IPS-18a (cell line): ENCODE measurements at regions not wholly inside any gene's neighbourhood (a gene's known extent, or its start where the extent isn't known, plus 50 kb on each side); places are given as distances from the start of the nearest gene placed in this dataset.
"Not testable (repeated sequence)": the region's sequence is repeated elsewhere in the genome, so short reads cannot be mapped to it uniquely, and the experiment has no call there.

ENCODE experiments used
- H3K27ac ChIP-seq: one replicate; pipeline ENCODE4 v1.5.1; 2013; ENCODE audit warnings: low read length
- H3K27me3 ChIP-seq: one replicate; pipeline ENCODE4 v1.6.1; 2013; ENCODE audit warnings: mild to moderate bottlenecking, low read length; ENCODE audit not compliant: control insufficient read depth, insufficient read depth
- H3K36me3 ChIP-seq: one replicate; pipeline ENCODE4 v1.6.1; 2013; ENCODE audit warnings: low read depth, low read length; ENCODE audit not compliant: control insufficient read depth
- H3K4me1 ChIP-seq: one replicate; pipeline ENCODE4 v1.6.1; 2013; ENCODE audit warnings: low read depth, low read length; ENCODE audit not compliant: control insufficient read depth
- H3K4me3 ChIP-seq: one replicate; pipeline ENCODE4 v1.5.1; 2013; ENCODE audit warnings: low read length
- H3K9ac ChIP-seq: one replicate; pipeline ENCODE4 v1.6.1; 2013; ENCODE audit warnings: mild to moderate bottlenecking, low read length, moderate library complexity
- H3K9me3 ChIP-seq: one replicate; pipeline ENCODE4 v1.6.1; 2013; ENCODE audit warnings: low read depth, low read length; ENCODE audit not compliant: control insufficient read depth

- Histone ChIP-seq H3K9ac (no peak overlapping the region), H3K27ac (no peak overlapping the region), H3K4me3 (no peak overlapping the region), H3K4me1 (no peaks in the 10 kb centered on the region), H3K27me3 (no peaks in the 10 kb centered on the region), H3K9me3 (no peaks in the 10 kb centered on the region), H3K36me3 (no peaks in the 10 kb centered on the region)
Measured at GRCh38 chr22:48821727-48822126, 1005.9 kb downstream of the BRD1 start.

GRCh38 chr22:48821346-48821690, 1006.4 kb downstream of the BRD1 start:
- no peak overlapping the region for H3K27ac ChIP-seq
- H3K4me1 ChIP-seq: no peaks in the 10 kb centered on the region
- H3K9me3 ChIP-seq: no peaks in the 10 kb centered on the region
- H3K36me3 ChIP-seq: no peaks in the 10 kb centered on the region
- H3K4me3 ChIP-seq: no peak overlapping the region
- H3K9ac ChIP-seq: no peak overlapping the region
- H3K27me3 ChIP-seq: no peaks in the 10 kb centered on the region

- Histone ChIP-seq H3K9ac (no peak overlapping the region), H3K4me1 (no peaks in the 10 kb centered on the region), H3K9me3 (no peaks in the 10 kb centered on the region)
Measured at GRCh38 chr22:48820481-48821345, 1007.0 kb downstream of the BRD1 start.

GRCh38 chr22:48819961-48820360, 1007.7 kb downstream of the BRD1 start:
- no peaks in the 10 kb centered on the region for H3K36me3 ChIP-seq
- no peaks in the 10 kb centered on the region for H3K4me1 ChIP-seq
- no peaks in the 10 kb centered on the region for H3K27me3 ChIP-seq
- no peak overlapping the region for H3K27ac ChIP-seq
- H3K4me3 ChIP-seq: no peak overlapping the region
- H3K9ac ChIP-seq: no peak overlapping the region
- H3K9me3 ChIP-seq: no peaks in the 10 kb centered on the region

More at GRCh38 chr22:48820481-48821345, 1007.0 kb downstream of the BRD1 start:
- no peak overlapping the region for H3K4me3 ChIP-seq
- H3K27ac ChIP-seq: no peak overlapping the region
- H3K36me3 ChIP-seq: no peaks in the 10 kb centered on the region
- no peaks in the 10 kb centered on the region for H3K27me3 ChIP-seq

GRCh38 chr22:48819232-48819631, 1008.4 kb downstream of the BRD1 start:
- no peaks in the 10 kb centered on the region for H3K9me3 ChIP-seq
- no peak overlapping the region for H3K27ac ChIP-seq
- H3K4me3 ChIP-seq: no peak overlapping the region
- H3K9ac ChIP-seq: no peak overlapping the region
- no peaks in the 10 kb centered on the region for H3K4me1 ChIP-seq
- no peaks in the 10 kb centered on the region for H3K36me3 ChIP-seq
- H3K27me3 ChIP-seq: no peaks in the 10 kb centered on the region

GRCh38 chr22:48817491-48817890, 1010.2 kb downstream of the BRD1 start:
- not testable (repeated sequence) for H3K4me1 ChIP-seq, H3K27ac ChIP-seq, H3K9me3 ChIP-seq, H3K4me3 ChIP-seq, H3K9ac ChIP-seq, H3K36me3 ChIP-seq, H3K27me3 ChIP-seq

GRCh38 chr22:48811885-48812284, 1015.8 kb downstream of the BRD1 start:
- Histone ChIP-seq H3K27ac (no peak overlapping the region), H3K9me3 (no peaks in the 10 kb centered on the region), H3K27me3 (no peaks in the 10 kb centered on the region), H3K9ac (no peak overlapping the region), H3K4me3 (no peak overlapping the region), H3K4me1 (no peaks in the 10 kb centered on the region), H3K36me3 (no peaks in the 10 kb centered on the region)

- Histone ChIP-seq H3K36me3 (no peaks in the 10 kb centered on the region), H3K4me3 (no peak overlapping the region), H3K9ac (no peak overlapping the region), H3K4me1 (no peaks in the 10 kb centered on the region), H3K27me3 (no peaks in the 10 kb centered on the region), H3K27ac (no peak overlapping the region), H3K9me3 (no peaks in the 10 kb centered on the region)
Measured at GRCh38 chr22:48808038-48808960, 1019.4 kb downstream of the BRD1 start.

GRCh38 chr22:48807155-48807554, 1020.5 kb downstream of the BRD1 start:
- no peak overlapping the region for H3K9ac ChIP-seq
- H3K27ac ChIP-seq: no peak overlapping the region
- H3K9me3 ChIP-seq: no peaks in the 10 kb centered on the region
- H3K4me3 ChIP-seq: no peak overlapping the region
- H3K4me1 ChIP-seq: no peaks in the 10 kb centered on the region
- no peaks in the 10 kb centered on the region for H3K27me3 ChIP-seq
- no peaks in the 10 kb centered on the region for H3K36me3 ChIP-seq

GRCh38 chr22:48806227-48806781, 1021.4 kb downstream of the BRD1 start:
- H3K27ac ChIP-seq: no peak overlapping the region

GRCh38 chr22:48805516-48805915, 1022.2 kb downstream of the BRD1 start:
- H3K36me3 ChIP-seq: no peaks in the 10 kb centered on the region
- H3K27ac ChIP-seq: no peak overlapping the region
- H3K4me1 ChIP-seq: no peaks in the 10 kb centered on the region
- no peaks in the 10 kb centered on the region for H3K9me3 ChIP-seq
- H3K27me3 ChIP-seq: no peaks in the 10 kb centered on the region
- H3K9ac ChIP-seq: no peak overlapping the region
- no peak overlapping the region for H3K4me3 ChIP-seq

More at GRCh38 chr22:48806227-48806781, 1021.4 kb downstream of the BRD1 start:
- H3K9ac ChIP-seq: no peak overlapping the region
- H3K36me3 ChIP-seq: no peaks in the 10 kb centered on the region
- H3K27me3 ChIP-seq: no peaks in the 10 kb centered on the region
- no peaks in the 10 kb centered on the region for H3K4me1 ChIP-seq
- H3K4me3 ChIP-seq: no peak overlapping the region
- no peaks in the 10 kb centered on the region for H3K9me3 ChIP-seq
